Tibial artery (tissue), 4 donors: ENCODE measurements at regions not wholly inside any gene's neighbourhood (a gene's known extent, or its start where the extent isn't known, plus 50 kb on each side); places are given as distances from the start of the nearest gene placed in this dataset.

ENCODE experiments used
- DNase-seq, 2 donors: peaks; one replicate each; pipeline ENCODE4 v3.0.0-alpha.2; 2019
- H3K27ac ChIP-seq, 2 donors: fragments of 200-600 bp; sonication (generic) in 1 of 2; 1 replicate in 1 of 2; 2 replicates in 1 of 2; pipeline ENCODE4 v1.5.1; 2018 to 2019; ENCODE audit warnings: mild to moderate bottlenecking in 1 of 2
- H3K27me3 ChIP-seq, 2 donors: fragments of 200-600 bp; sonication (generic) in 1 of 2; one replicate each; pipeline versions ENCODE4 v1.5.1 to v1.6.0; 2016 to 2019
- H3K36me3 ChIP-seq, 3 donors: fragments of 200-600 bp; sonication (generic) in 2 of 3; one replicate each; pipeline ENCODE4 v1.5.1; 2016 to 2019; ENCODE audit warnings: mild to moderate bottlenecking in 2 of 3
- H3K4me1 ChIP-seq, 4 donors: fragments of 200-600 bp; sonication (generic) in 2 of 4; 1 replicate in 3 of 4; 2 replicates in 1 of 4; pipeline ENCODE4 v1.5.1; 2016 to 2019
- H3K4me3 ChIP-seq, 2 donors: fragments of 200-600 bp; sonication (generic) in 1 of 2; 1 replicate in 1 of 2; 2 replicates in 1 of 2; pipeline ENCODE4 v1.5.1; 2018 to 2019; ENCODE audit warnings: mild to moderate bottlenecking in 2 of 2
- H3K9me3 ChIP-seq, 3 donors: fragments of 200-600 bp; sonication (generic) in 1 of 3; one replicate each; pipeline ENCODE4 v1.5.1; 2016 to 2019
- CTCF ChIP-seq, 2 experiments: fragments of 200-600 bp in 1 of 2; fragments of 450-650 bp in 1 of 2; IDR thresholded peaks; one replicate each; pipeline ENCODE4 v1.5.1; 2017 to 2019; ENCODE audit warnings: antibody characterized with exemption in 2 of 2, mild to moderate bottlenecking in 1 of 2, moderate library complexity in 1 of 2
- intact Hi-C: fragments of 100-400 bp; cut with DNase I; formaldehyde crosslinking; loops from one replicate; pipeline ENCODE4 v1.15.0; 2023; ENCODE audit warnings: low total_unique reads

GRCh38 chrX:34716302-34716701, 59.2 kb upstream of the TMEM47 start:
- Histone ChIP-seq H3K36me3 (no peaks in the 10 kb centered on the region), H3K4me3 (no peak overlapping the region), H3K4me1 (peaks cover 0 to 15% (median 0%) of the 10 kb centered on the region in 4 donors), H3K27ac (peak overlapping the region in 1 of 2 donors; percentile 22), H3K9me3 (no peaks in the 10 kb centered on the region), H3K27me3 (no peaks in the 10 kb centered on the region)
- no peak for DNase-seq
- intact Hi-C loops, result no loop called here
- no peak for TF ChIP-seq CTCF (IDR thresholded peaks at IDR 0.05)

GRCh38 chrX:34734383-34734782, 77.3 kb upstream of the TMEM47 start:
- Histone ChIP-seq H3K27ac (no peak overlapping the region), H3K9me3 (no peaks in the 10 kb centered on the region), H3K36me3 (no peaks in the 10 kb centered on the region), H3K4me1 (no peaks in the 10 kb centered on the region), H3K4me3 (no peak overlapping the region), H3K27me3 (no peaks in the 10 kb centered on the region)
- intact Hi-C loops, result no loop called here
- no peak for TF ChIP-seq CTCF (IDR thresholded peaks at IDR 0.05)
- DNase-seq, result no peak

- no peak for DNase-seq
- intact Hi-C loops, result no loop called here
- Histone ChIP-seq H3K9me3 (no peaks in the 10 kb centered on the region), H3K27ac (no peak overlapping the region), H3K36me3 (no peaks in the 10 kb centered on the region), H3K27me3 (no peaks in the 10 kb centered on the region), H3K4me1 (no peaks in the 10 kb centered on the region), H3K4me3 (no peak overlapping the region)
- TF ChIP-seq CTCF (IDR thresholded peaks at IDR 0.05), result no peak
Observed at GRCh38 chrX:34744521-34744920, 87.4 kb upstream of the TMEM47 start.

- H3K36me3 ChIP-seq, result no peaks in the 10 kb centered on the region
- H3K27me3 ChIP-seq, result no peaks in the 10 kb centered on the region
- H3K4me1 ChIP-seq, result no peaks in the 10 kb centered on the region
- no peak for TF ChIP-seq CTCF (IDR thresholded peaks at IDR 0.05)
- no peak overlapping the region for H3K27ac ChIP-seq
- H3K9me3 ChIP-seq, result no peaks in the 10 kb centered on the region
- no peak for DNase-seq
- intact Hi-C loops, result no loop called here
- no peak overlapping the region for H3K4me3 ChIP-seq
Observed at GRCh38 chrX:34749896-34750295, 92.8 kb upstream of the TMEM47 start.

GRCh38 chrX:34764852-34765361, 107.8 kb upstream of the TMEM47 start:
- Histone ChIP-seq H3K4me1 (no peaks in the 10 kb centered on the region), H3K9me3 (no peaks in the 10 kb centered on the region), H3K27me3 (no peaks in the 10 kb centered on the region), H3K36me3 (no peaks in the 10 kb centered on the region), H3K27ac (no peak overlapping the region), H3K4me3 (no peak overlapping the region)
- DNase-seq, result no peak
- intact Hi-C loops, result no loop called here
- no peak for TF ChIP-seq CTCF (IDR thresholded peaks at IDR 0.05)

GRCh38 chrX:34768290-34768689, 111.2 kb upstream of the TMEM47 start:
- intact Hi-C loops, result no loop called here
- H3K4me3 ChIP-seq, result no peak overlapping the region
- H3K4me1 ChIP-seq, result no peaks in the 10 kb centered on the region
- no peaks in the 10 kb centered on the region for H3K36me3 ChIP-seq
- H3K27me3 ChIP-seq, result no peaks in the 10 kb centered on the region
- no peak for DNase-seq
- H3K9me3 ChIP-seq, result no peaks in the 10 kb centered on the region
- H3K27ac ChIP-seq, result no peak overlapping the region
- TF ChIP-seq CTCF (IDR thresholded peaks at IDR 0.05), result no peak
